CD4-positive, alpha-beta T cell treated with Interferon gamma for 1 hour (primary cell): ENCODE measurements at regions not wholly inside any gene's neighbourhood (a gene's known extent, or its start where the extent isn't known, plus 50 kb on each side); places are given as distances from the start of the nearest gene placed in this dataset.

Source experiments
- DNase-seq: peaks from one replicate; pipeline ENCODE4 v3.0.0-alpha.2; 2020

GRCh38 chr1:106747791-106748190 lies 308.7 kb upstream of the PRMT6 start:
- DNase-seq, result no peak

- no peak for DNase-seq
Observed at GRCh38 chr1:106748606-106749005, 307.9 kb upstream of the PRMT6 start.

- DNase-seq, result no peak
Observed at GRCh38 chr1:106749491-106749890, 307.0 kb upstream of the PRMT6 start.

- DNase-seq, result no peak
Observed at GRCh38 chr1:106749906-106750305, 306.6 kb upstream of the PRMT6 start.

GRCh38 chr1:106751002-106751401 lies 305.5 kb upstream of the PRMT6 start:
- no peak for DNase-seq

GRCh38 chr1:106753066-106753465 lies 303.4 kb upstream of the PRMT6 start:
- DNase-seq, result no peak

- DNase-seq, result no peak
Observed at GRCh38 chr1:106754957-106755356, 301.5 kb upstream of the PRMT6 start.

- DNase-seq, result no peak
Observed at GRCh38 chr1:106755682-106756406, 300.6 kb upstream of the PRMT6 start.

GRCh38 chr1:106756752-106757151 lies 299.7 kb upstream of the PRMT6 start:
- no peak for DNase-seq

GRCh38 chr1:106768077-106768476 lies 288.4 kb upstream of the PRMT6 start:
- DNase-seq, result no peak

- no peak for DNase-seq
Observed at GRCh38 chr1:106768501-106768900, 288.0 kb upstream of the PRMT6 start.

- no peak for DNase-seq
Observed at GRCh38 chr1:106773206-106773605, 283.3 kb upstream of the PRMT6 start.

- no peak for DNase-seq
Observed at GRCh38 chr1:106780066-106780465, 276.4 kb upstream of the PRMT6 start.

GRCh38 chr1:106780806-106781569 lies 275.5 kb upstream of the PRMT6 start:
- no peak for DNase-seq

- no peak for DNase-seq
Observed at GRCh38 chr1:106785176-106785575, 271.3 kb upstream of the PRMT6 start.

GRCh38 chr1:106787520-106787919 lies 269.0 kb upstream of the PRMT6 start:
- no peak for DNase-seq

GRCh38 chr1:106789686-106790085 lies 266.8 kb upstream of the PRMT6 start:
- no peak for DNase-seq

- DNase-seq, result no peak
Observed at GRCh38 chr1:106791041-106791440, 265.4 kb upstream of the PRMT6 start.

GRCh38 chr1:106793651-106794050 lies 262.8 kb upstream of the PRMT6 start:
- DNase-seq, result no peak

GRCh38 chr1:106798991-106799390 lies 257.5 kb upstream of the PRMT6 start:
- DNase-seq, result no peak

- no peak for DNase-seq
Observed at GRCh38 chr1:106802181-106802580, 254.3 kb upstream of the PRMT6 start.

GRCh38 chr1:106814418-106814817 lies 242.1 kb upstream of the PRMT6 start:
- DNase-seq, result no peak

- DNase-seq, result no peak
Observed at GRCh38 chr1:106817575-106817974, 238.9 kb upstream of the PRMT6 start.

GRCh38 chr1:106831511-106831910 lies 225.0 kb upstream of the PRMT6 start:
- DNase-seq, result no peak

GRCh38 chr1:106836708-106837107 lies 219.8 kb upstream of the PRMT6 start:
- no peak for DNase-seq
